Thoracic aorta (tissue), 2 donors: ENCODE measurements at regions not wholly inside any gene's neighbourhood (a gene's known extent, or its start where the extent isn't known, plus 50 kb on each side); places are given as distances from the start of the nearest gene placed in this dataset.

ENCODE experiments used
- ATAC-seq: fragments of 150-250 bp; one replicate; pipeline ENCODE4 v1.8.0; 2017; ENCODE audit warnings: low read depth; ENCODE audit not compliant: insufficient number of reproducible peaks, low FRiP score
- DNase-seq: peaks from one replicate; pipeline ENCODE4 v3.0.0-alpha.2; 2020; ENCODE audit warnings: low spot score
- H3K27ac ChIP-seq, 2 donors: fragments of 200-600 bp; sonication (generic); 1 replicate in 1 of 2; 2 replicates in 1 of 2; pipeline ENCODE4 v1.5.1; 2016; ENCODE audit warnings: mild to moderate bottlenecking in 2 of 2, moderate library complexity in 2 of 2
- H3K27me3 ChIP-seq: fragments of 200-600 bp; sonication (generic); replicated peaks from 2 replicates; pipeline ENCODE4 v1.6.0; 2016; ENCODE audit warnings: mild to moderate bottlenecking; ENCODE audit not compliant: insufficient read depth
- H3K36me3 ChIP-seq: fragments of 200-600 bp; sonication (generic); one replicate; pipeline ENCODE4 v1.5.1; 2016
- H3K4me1 ChIP-seq, 2 donors: fragments of 200-600 bp; sonication (generic); 1 replicate in 1 of 2; 2 replicates in 1 of 2; pipeline versions ENCODE4 v1.5.1 to v1.6.0; 2016; ENCODE audit warnings: low read depth in 2 of 2, mild to moderate bottlenecking in 1 of 2; ENCODE audit not compliant: control insufficient read depth in 1 of 2
- H3K4me3 ChIP-seq: fragments of 200-600 bp; sonication (generic); 2 replicates; pipeline ENCODE4 v1.5.1; 2016; ENCODE audit warnings: mild to moderate bottlenecking
- H3K9me3 ChIP-seq: fragments of 200-600 bp; sonication (generic); 2 replicates; pipeline ENCODE4 v1.5.1; 2016
- CTCF ChIP-seq: fragments of 200-600 bp; sonication (generic); IDR thresholded peaks from one replicate; pipeline ENCODE4 v1.5.1; 2019; ENCODE audit warnings: antibody characterized with exemption

DNA sequence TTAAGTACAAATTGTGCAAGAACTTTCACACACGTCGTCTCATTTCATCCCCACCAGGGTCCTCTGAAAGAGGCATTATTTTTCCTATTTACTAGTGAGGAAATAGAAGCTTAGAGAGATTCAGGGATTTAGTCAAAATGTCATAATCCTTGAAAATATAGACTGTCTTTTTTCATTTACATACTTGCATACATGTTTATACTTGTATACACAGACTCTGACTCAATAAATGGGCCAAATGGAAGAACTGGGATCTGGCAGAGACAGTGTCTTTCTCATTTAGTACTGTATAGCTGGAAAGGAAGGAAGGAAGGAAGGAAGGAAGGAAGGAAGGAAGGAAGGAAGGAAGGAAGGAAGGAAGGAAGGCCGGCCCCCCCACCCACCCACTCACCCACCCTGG is 357.7 kb upstream of the SOX5 start:
- Histone ChIP-seq H3K36me3 (no peaks in the 10 kb centered on the region), H3K9me3 (no peaks in the 10 kb centered on the region), H3K4me3 (no peak overlapping the region), H3K4me1 (no peaks in the 10 kb centered on the region), H3K27ac (no peak overlapping the region), H3K27me3 (no peaks in the 10 kb centered on the region)
- no peak for TF ChIP-seq CTCF
- no peak for ATAC-seq
- DNase-seq: no peak

DNA sequence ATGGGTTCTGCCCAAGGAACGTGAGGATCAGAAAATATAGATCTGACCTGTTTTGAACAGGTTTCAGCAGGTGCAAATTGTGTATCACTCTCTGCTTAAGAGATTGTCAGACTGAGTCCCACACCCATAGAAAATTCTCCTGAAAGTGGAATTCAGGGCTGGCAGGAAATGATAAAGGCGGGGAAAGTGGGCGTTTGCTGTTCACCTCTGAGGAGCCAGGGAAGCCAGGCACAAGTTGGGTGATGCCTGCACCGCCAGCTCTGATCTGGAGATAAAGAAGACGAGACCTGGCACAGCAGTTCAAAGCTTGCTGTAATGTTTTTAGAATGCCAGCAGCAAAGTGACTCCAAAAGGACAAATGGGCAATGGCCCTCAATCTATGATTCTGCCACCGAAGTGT is 356.5 kb upstream of the SOX5 start:
- no peak overlapping the region for H3K4me3 ChIP-seq
- DNase-seq (no peak), ATAC-seq (no peak)
- no peaks in the 10 kb centered on the region for H3K36me3 ChIP-seq
- no peak overlapping the region for H3K27ac ChIP-seq
- no peaks in the 10 kb centered on the region for H3K27me3 ChIP-seq
- H3K9me3 ChIP-seq: no peaks in the 10 kb centered on the region
- no peaks in the 10 kb centered on the region for H3K4me1 ChIP-seq
- TF ChIP-seq CTCF: no peak

GRCh38 chr12:24304285-24304684 is 354.8 kb upstream of the SOX5 start:
- ATAC-seq (no peak), DNase-seq (no peak)
- H3K4me3 ChIP-seq: no peak overlapping the region
- no peaks in the 10 kb centered on the region for H3K4me1 ChIP-seq
- no peaks in the 10 kb centered on the region for H3K9me3 ChIP-seq
- H3K36me3 ChIP-seq: no peaks in the 10 kb centered on the region
- no peak for TF ChIP-seq CTCF
- no peaks in the 10 kb centered on the region for H3K27me3 ChIP-seq
- H3K27ac ChIP-seq: no peak overlapping the region

DNA sequence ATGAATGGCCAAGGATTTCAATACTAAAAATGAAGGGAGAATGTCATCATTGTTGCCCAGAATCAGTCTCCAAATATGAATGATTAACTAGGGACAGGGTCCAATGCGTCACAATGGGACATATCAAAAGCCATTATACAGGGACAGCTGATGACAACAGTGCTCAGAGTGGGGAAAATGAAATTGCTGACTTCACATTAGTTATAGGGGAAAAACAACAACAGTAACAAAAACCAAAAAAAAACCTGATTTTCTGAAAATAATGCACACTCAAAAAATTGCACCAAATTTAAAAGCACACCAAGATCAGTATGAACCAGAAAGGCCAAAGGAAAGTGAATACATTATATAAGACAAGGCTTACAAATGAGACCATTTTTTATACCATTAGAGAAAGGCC is 353.2 kb upstream of the SOX5 start:
- Histone ChIP-seq H3K4me1 (no peaks in the 10 kb centered on the region), H3K27ac (no peak overlapping the region), H3K4me3 (no peak overlapping the region), H3K27me3 (no peaks in the 10 kb centered on the region), H3K36me3 (no peaks in the 10 kb centered on the region), H3K9me3 (no peaks in the 10 kb centered on the region)
- DNase-seq (no peak), ATAC-seq (no peak)
- no peak for TF ChIP-seq CTCF

GRCh38 chr12:24297516-24297915 is 348.0 kb upstream of the SOX5 start:
- no peak for TF ChIP-seq CTCF
- Histone ChIP-seq H3K9me3 (no peaks in the 10 kb centered on the region), H3K36me3 (no peaks in the 10 kb centered on the region), H3K4me3 (no peak overlapping the region), H3K4me1 (no peaks in the 10 kb centered on the region), H3K27ac (no peak overlapping the region), H3K27me3 (no peaks in the 10 kb centered on the region)
- DNase-seq: no peak
- no peak for ATAC-seq
